HG02610 (cell line): ENCODE measurements at regions not wholly inside any gene's neighbourhood (a gene's known extent, or its start where the extent isn't known, plus 50 kb on each side); places are given as distances from the start of the nearest gene placed in this dataset.
"Not testable (repeated sequence)": the region's sequence is repeated elsewhere in the genome, so short reads cannot be mapped to it uniquely, and the experiment has no call there.

Experiments used
- ATAC-seq: cut with Tn5 transposase; IDR thresholded peaks from one replicate; pipeline ENCODE4 v1.9.1; 2021; ENCODE audit warnings: mild to moderate bottlenecking, moderate library complexity; ENCODE audit not compliant: unreplicated experiment

DNA sequence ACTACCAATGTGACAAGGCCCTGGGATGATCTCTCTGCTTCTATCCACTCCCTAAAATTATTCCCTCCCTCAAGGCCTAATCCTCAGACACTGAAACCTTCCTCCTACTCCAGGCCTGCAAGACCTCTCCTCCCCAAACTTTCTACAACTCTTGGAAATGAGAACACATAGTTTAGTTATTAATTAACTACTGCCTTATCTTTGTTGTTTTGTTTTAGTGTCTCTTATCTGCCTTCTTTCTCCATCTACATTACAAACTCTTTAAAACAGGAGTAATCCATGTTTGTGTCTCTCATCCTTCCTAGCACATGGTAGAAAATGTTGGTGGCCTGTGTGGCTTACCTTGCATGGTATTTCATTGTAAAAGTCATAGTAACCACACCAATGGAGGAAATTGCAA, 139.9 kb upstream of the G2E3 start:
- ATAC-seq, result no peak

DNA sequence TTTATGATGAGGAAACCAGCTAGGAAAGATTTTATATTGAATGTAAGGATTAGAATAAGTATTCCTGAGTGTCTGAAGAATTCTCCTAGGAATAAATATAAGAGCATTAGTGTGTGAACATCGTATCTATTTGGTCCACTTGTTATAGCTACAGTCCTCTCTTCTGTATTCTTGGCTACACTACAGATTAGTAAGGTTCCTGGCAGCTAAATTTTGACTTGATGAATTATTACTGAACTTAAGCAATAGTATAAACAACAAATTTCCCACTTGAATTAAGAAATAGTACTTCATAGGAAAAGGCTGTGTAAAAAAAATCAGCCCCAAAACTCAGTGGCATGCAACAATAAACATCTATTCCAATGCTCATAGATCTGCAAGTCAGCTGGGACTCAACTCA, 138.4 kb upstream of the G2E3 start:
- no peak for ATAC-seq

DNA sequence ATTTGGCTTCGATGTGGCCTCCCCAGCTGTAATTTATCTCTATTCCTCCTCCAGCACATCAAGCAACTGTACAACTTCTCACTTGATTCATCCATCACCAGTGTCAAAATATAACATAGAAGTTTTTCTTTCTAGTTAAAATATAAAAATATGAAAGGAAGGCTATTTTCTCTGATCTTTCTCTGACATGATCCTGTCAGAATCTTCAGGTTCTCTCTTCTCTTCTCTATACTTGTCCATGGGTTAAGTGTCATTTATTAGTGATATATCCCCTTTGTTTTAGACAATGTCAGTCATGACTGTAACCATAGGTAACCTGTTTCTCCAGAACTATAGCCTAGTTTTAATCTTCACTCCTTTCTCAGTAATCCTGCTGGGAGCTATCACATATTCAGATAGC, 132.5 kb upstream of the G2E3 start:
- no peak for ATAC-seq

DNA sequence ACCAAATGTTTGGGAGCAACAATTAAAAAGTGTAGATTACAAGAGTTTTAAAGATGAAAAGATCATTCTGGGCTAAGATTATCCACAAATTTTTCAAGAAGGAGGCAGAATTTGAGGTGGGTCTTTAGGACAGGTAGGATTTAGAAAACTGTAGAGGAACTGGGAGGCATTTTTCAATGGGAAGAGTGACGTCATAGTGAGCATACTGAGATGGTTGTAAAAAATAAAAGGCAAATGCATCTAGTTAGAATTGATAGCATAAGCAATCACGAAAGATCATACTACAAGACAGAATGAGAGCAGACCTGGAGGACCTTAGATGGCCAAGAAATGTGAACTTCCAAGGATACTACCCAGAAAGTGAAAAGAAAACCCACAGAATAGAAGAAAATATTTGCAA, 131.6 kb upstream of the G2E3 start:
- no peak for ATAC-seq

DNA sequence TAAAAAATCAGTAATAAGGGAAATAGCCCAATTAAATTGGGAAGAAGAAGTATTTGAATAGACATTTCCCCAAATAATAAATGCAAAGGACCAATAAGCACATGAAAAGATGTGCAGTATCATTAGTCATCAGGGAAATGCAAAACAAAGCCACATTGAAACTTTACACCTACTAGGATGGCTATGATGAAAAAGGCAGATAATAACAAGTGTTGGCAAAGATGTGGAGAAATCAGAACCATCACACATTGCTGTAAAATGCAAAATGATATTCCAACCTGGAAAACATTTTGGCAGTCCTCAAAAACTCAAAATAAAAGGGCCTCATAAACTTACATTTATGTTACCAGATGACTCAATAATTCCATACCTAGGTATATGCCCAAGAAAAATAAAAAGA, 131.1 kb upstream of the G2E3 start:
- no peak for ATAC-seq

DNA sequence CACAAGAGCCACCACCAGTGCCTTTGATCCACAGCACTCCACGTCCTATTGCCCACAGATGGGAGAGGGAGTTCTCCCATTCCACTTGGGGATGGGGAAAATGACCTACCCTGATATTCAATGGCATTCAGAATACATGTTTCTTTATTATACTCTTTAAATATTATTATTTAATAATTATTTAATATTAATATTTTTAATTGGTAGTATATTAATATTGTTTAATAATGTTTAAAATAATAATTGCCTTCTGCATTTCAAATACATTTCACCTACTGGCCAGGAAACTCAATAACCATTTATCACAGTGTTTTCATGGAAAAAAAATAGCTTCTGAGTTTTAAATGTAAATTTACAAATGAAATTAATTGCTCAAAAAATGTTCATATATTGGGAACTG, 127.4 kb upstream of the G2E3 start:
- ATAC-seq, result no peak

DNA sequence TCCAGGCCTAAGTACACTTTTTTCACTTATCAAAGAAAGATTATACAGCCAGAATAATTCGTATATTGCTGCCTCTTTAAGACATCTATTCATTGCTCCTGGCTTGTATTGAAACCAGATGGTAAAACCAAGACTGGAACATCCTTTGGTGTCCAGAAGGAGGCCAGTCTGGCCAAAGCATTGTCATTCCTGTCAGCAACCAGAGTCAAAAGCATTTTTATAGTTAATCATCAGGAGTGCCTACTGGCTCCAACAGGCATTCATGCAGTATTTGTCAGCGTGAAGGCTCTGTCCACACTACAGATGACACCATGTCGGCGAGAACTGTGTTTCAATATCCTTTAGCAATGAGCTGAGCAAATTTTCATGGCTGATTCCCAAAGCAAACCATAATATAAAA, 118.0 kb upstream of the G2E3 start:
- ATAC-seq, result no peak

DNA sequence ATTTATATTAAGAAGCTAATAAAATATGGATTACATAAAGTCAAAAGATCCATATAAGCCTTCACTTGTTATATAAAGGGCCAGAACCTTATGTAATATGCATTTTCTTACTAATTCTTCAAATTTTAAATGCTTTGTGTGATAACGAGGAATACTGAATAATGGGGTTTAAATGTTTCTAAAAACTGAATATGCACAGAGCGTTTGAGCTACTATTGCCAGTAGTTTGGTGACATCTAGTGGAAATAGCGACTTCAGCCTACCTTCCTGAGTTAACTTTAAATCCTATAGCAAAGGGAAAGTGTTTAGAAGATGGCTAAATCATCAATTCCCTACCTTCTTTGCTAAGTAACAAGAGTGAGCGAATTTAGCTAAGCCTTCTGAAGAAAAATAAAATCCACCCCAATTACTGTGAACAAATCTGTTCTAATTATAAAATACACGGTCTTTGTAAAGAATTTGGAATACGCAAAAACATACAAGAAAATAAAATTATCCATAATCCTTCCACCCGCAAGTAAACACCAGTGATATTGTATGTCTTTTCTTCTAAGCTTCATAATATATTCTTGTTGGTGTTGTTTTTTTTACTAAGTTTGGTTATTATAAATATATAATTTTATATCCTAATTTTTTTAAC, 115.5 kb upstream of the G2E3 start:
- ATAC-seq, result no peak

DNA sequence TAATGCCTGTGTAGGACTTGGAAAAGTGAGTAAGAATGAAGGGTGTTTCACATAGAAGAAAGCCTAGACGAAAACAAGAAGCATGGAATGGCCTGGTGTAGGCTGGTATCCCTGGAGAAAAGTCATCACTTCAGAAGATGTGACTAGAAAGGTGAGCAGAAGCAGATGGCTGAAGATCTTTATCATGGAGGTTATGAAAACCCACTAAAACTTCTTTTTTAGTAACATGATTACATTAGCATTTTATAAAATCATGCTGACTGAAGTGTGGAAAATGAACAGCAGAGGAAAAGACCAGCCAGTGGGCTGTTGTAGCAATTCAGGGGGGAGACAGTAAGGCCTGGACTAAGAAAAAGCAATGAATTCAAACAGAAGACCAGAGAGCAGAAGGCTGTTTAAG, 114.5 kb upstream of the G2E3 start:
- ATAC-seq, result no peak

DNA sequence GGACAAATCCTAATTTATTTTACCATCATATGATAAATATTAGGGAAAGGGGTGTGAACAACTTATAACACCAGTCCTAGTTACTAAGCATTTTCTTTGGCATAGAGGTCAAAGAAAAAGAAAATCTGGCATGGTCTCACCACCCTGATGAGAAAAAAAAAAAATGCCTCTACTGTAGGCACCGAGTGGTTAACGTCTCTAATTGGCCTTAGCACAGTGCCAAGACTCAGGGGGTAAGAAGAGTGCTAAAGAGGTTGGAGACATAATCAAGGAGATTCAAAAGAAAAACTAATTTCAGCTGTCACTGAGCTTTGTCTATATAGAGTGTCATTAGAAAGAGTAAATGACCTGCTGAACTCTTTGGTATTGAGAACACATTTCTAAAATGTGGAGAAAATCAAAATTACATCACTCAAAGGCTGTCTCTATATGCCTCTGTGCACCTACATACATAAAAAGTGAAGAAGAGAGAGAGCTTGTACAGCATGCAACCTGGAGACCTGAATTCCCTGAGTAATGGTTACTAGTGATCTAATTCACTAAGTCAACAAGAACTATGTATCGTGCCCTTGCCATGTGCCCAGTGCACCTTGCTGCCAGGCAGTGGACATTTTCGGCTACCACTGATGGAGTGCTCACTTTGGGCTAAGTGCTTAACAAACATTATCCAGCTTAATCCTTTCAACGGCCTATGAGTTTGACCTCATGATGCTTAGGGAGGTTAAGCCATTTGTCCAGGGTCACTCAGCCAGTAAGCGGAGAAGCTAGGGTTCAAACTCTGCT, 113.8 kb upstream of the G2E3 start:
- ATAC-seq, result no peak

DNA sequence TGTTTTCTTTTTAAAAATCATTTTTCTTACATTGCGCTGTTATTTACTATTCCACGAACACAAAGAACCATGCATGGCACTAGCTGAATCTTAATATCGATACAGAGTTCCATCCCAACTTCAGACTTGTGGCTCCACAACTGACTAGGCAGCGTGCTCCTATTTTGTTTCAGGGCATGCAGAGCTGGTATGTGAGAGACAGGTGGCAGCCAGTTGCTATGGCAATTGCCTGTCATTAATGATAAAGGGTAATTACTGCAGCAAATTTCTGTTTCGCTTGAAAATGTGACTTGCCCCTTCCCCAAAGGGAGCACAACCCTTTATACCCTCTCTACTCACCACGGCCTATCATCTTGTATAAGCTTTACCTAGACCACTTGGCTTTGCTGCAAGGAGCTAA, 113.1 kb upstream of the G2E3 start:
- ATAC-seq, result no peak

DNA sequence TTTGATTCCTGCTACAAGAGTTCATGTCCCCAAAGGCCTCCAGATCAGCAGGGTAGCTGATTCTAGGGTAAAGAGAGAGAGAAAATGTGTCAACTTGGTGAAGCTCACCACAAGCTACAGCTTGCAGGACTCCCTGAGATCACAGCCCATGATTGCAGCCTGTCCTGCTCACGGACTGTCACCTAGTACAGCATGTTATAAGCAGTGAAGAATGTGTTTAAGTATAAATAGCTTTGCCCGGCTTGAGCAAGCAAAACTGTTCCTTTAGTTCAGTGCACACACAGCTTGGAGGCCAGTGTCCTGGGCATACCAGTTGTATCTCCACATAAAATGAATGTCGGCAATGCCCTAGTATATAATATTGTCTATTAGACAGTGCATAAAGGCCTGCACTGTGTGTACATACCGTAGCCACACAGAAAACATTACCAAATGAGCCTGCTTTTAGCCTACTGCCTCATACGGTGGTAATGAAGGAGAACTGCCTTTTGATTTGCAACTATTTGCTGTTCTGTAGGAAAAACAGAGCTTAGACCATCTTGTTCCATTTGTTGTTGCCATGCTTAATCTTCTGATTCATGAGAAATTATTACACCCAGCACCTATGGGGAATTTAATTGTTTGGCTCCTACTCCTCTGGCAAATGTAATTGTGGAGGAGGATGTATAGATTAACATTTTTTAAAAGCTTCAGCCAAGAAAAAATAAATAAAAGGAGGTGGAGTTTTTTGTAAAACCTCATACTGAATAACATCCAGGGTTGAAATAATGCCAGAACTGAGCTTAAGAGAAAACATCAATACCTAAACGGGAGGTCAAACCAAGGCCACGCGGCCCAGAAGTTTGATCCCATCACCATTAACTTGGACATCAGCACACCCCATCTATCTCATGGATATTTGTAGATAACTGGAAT, 108.1 kb upstream of the G2E3 start:
- ATAC-seq, result no peak

DNA sequence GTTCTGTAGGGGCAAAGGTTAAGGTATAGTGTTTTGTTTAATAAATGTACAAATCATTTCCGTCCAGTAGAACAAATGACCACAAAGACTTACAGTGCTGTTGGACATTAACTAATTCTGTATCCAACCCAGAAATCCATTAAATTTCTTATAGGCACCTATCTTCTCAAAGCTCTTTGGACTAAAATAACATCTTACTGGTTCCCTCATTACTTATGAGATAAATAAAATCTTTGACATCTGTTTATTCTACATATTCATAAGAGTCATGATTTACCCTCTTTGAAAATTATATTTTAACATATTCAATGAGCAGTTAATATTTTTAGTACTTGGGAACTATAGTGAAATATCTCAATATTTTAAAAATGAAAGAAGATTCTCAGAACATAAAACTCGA, 102.7 kb upstream of the G2E3 start:
- no peak for ATAC-seq

DNA sequence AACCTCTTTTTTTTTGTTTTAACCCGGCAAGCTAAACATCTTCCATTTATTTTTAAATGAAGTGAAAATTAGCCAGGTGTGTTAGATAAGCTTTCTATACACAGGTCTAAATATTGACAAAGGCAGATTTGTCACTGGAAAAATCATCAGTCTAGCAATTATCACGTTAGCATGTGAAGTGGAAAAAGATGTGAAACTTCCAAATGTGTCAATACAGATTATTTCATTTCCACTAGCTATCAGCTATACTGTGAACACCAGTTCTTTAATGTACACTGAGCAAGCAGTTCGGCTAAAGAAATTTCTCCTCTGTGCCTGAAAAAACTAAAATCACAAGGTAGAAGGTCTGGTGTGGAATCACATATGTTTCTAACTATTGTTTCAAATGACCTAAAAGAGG, 96.6 kb upstream of the G2E3 start:
- ATAC-seq, result no peak

DNA sequence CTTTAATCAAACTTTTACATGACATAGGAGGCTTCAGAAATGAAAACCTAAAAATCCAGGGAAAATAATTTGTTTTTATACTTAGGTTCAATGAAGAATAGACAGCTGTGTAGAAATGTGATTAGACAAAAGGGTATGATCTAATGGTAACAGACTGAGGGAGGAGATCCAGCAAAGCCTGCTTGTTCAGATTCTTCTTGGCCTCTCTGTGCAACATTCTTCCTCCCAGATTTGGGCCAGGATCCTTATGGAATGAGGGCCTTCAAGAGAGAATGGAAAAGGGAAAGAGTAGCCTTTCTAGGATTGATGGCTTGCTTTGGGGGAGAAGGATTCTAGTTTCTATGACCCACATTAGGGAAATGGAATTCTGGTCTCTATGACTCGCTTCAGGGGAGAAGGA, 94.5 kb upstream of the G2E3 start:
- ATAC-seq, result no peak

DNA sequence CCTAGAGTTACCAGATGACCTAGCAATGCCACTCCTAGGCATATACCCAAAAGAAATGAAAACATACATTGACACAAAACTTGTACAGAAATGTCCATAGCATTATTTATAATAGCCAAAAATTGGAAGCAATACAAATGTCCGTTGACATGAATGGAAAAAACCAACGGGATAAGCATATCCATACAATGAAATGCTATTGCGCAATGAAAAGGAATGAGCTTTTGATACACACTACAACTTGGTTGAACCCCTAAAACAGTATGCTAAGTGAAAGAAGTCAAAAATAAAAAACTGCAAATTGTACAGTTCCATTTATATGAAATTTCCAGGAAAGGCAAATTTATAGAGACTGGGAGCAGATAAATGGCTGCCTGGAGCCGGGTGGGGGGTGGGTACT, 90.6 kb upstream of the G2E3 start:
- no peak for ATAC-seq

DNA sequence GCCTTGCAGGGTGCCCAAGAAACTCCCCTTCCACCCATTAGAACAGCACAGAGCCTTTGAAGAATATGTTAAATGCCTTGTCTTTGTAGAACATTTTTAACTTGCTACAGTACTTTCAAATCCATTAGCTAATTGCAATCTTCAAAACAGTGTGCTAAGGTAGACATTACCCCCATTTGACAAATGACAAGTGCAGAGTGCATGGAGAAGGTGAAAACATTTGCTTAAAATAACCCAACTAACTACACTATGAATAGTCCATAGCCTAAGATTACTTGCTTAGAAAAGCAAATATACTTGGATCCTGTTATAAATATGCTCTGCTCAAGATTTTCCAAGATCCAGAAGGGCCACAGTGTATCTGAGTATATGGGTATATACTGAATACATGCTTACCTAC, 87.0 kb upstream of the G2E3 start:
- no peak for ATAC-seq

DNA sequence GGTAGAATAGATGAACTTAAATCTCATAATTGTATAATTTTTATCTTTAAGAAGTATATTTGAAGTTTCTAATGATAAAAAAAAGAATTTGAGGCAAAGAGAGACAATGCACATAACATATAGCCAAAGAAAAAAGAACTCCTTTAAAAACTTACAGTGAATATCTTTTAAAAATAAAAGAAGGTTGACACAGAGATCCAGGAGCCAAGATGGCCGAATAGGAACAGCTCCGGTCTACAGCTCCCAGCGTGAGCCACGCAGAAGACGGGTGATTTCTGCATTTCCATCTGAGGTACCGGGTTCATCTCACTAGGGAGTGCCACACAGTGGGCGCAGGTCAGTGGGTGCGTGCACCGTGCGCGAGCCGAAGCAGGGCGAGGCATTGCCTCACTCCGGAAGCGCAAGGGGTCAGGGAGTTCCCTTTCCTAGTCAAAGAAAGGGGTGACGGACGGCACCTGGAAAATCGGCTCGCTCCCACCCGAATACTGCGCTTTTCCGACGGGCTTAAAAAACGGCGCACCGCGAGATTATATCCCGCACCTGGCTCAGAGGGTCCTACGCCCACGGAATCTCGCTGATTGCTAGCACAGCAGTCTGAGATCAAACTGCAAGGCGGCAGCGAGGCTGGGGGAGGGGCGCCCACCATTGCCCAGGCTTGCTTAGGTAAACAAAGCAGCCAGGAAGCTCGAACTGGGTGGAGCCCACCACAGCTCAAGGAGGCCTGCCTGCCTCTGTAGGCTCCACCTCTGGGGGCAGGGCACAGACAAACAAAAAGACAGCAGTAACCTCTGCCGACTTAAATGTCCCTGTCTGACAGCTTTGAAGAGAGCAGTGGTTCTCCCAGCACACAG, 84.9 kb upstream of the G2E3 start:
- ATAC-seq, result not testable (repeated sequence)

DNA sequence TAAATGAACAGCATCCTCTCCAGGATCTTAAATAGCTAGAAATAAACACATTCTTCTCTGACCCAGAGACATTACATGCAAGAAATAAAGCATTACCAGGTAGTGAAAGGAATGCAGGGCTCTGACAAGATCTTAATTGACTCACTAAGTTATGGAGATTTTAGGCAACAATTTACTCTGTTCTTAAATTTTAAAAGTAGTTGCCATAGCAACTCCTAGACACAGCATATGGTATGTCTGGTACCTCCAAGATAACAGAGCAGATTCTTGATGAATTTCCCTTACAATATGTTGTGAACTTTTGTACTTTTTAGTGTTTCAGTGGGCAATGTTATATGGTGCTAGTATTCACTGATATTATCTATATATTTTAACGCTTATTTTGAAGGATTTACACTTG, 76.7 kb upstream of the G2E3 start:
- ATAC-seq, result no peak

DNA sequence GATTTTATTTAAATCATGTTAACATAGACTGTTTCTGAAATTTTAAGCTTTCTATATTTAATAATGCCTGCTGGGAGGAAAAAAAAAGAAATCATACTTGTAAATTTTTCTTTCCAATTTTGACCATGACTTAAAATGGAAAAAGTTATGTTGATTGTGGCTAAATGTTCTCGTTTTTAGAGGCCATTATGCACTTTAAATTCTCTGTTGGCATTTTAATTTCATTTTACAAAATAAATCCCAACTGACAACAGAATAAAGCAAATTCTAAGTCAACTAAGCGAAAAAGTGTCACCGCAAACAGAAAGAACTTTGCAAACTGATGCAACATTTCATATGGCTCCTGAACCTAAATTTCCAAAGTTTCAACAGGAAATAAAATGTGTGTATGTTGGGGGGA, 74.8 kb upstream of the G2E3 start:
- no peak for ATAC-seq

DNA sequence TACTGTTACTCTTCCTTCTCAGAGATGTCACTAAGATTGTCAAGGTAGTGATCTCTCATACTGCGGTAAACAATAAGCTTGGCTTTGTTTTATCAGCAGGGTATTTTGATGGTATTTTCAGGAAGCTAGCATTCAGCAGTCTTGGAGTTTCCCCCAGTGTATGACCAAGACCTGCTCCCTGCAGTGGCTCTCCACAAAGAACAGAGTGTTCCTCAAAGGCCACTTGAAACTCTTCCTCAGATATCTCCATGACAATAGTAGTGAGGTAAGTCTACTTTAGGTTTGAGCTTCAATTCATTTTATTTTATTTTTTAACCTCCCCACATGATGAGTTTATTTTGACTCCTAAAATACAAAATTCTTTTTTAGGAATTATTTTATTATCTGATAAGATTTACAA, 74.0 kb upstream of the G2E3 start:
- ATAC-seq, result no peak
